ENCODE measurements at regions not wholly inside any gene's neighbourhood (a gene's known extent, or its start where the extent isn't known, plus 50 kb on each side); places are given as distances from the start of the nearest gene placed in this dataset.

GRCh38 chr2:223225266-223225665, 173.3 kb downstream of the KCNE4 start:
- TF ChIP-seq POLR2A (IDR thresholded peaks at IDR 0.05) (no peak), CTCF (IDR thresholded peaks at IDR 0.05) (no peak), POLR2AphosphoS5 (IDR thresholded peaks at IDR 0.05) (no peak)
